ENCODE measurements at regions not wholly inside any gene's neighbourhood (a gene's known extent, or its start where the extent isn't known, plus 50 kb on each side); places are given as distances from the start of the nearest gene placed in this dataset.

DNA sequence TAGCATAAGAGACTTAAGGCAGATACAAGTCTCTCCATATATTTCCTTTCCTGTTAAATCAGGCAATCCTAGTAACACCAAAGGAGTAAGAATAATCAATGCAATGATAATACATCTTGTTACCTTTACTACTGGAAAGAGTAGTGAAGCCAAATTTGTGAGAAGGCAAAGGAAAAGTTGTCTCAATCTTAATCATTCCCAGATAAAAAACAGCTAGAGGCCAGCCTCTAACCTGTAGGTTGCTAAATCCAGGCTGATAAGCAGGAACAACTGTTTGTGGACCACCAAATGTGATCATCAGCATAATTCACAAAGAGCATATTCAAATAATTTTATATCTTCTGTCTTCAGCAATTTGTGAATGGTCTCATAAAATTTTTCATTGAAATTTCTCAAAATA lies 189.2 kb upstream of the ADGRB3 start:
- DNase-seq (ENCODE audit: extremely low read depth in 1 of 4, low spot score in 3 of 4), result no peak
- TF ChIP-seq LARP7 (IDR thresholded peaks at IDR 0.05) (no peak), ZNF551 (CRISPR knock-in tag; IDR thresholded peaks at IDR 0.05) (no peak), HDAC3 (IDR thresholded peaks at IDR 0.05; ENCODE audit: borderline replicate concordance, partially characterized antibody) (no peak), NEUROD1 (IDR thresholded peaks at IDR 0.05; ENCODE audit: borderline replicate concordance, low read depth, low read length, partially characterized antibody) (no peak), MECOM (CRISPR knock-in tag; IDR thresholded peaks at IDR 0.05) (no peak), ZNF311 (CRISPR knock-in tag; IDR thresholded peaks at IDR 0.05) (no peak), BRD4 (IDR thresholded peaks at IDR 0.05) (no peak), NBN (IDR thresholded peaks at IDR 0.05; ENCODE audit: low read depth) (no peak), EZH2 (IDR thresholded peaks at IDR 0.05; ENCODE audit: borderline replicate concordance, low read depth, low read length) (no peak), TAF1 (IDR thresholded peaks at IDR 0.05; ENCODE audit: control insufficient read depth, extremely low read depth, insufficient read depth, low read length, severe bottlenecking) (no peak), ZKSCAN8 (CRISPR knock-in tag; IDR thresholded peaks at IDR 0.05) (no peak)
- TF ChIP-seq, protein P1, sequence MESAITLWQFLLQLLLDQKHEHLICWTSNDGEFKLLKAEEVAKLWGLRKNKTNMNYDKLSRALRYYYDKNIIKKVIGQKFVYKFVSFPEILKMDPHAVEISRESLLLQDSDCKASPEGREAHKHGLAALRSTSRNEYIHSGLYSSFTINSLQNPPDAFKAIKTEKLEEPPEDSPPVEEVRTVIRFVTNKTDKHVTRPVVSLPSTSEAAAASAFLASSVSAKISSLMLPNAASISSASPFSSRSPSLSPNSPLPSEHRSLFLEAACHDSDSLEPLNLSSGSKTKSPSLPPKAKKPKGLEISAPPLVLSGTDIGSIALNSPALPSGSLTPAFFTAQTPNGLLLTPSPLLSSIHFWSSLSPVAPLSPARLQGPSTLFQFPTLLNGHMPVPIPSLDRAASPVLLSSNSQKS (CRISPR knock-in tag; IDR thresholded peaks at IDR 0.05), result no peak
- TF ChIP-seq, protein P2, sequence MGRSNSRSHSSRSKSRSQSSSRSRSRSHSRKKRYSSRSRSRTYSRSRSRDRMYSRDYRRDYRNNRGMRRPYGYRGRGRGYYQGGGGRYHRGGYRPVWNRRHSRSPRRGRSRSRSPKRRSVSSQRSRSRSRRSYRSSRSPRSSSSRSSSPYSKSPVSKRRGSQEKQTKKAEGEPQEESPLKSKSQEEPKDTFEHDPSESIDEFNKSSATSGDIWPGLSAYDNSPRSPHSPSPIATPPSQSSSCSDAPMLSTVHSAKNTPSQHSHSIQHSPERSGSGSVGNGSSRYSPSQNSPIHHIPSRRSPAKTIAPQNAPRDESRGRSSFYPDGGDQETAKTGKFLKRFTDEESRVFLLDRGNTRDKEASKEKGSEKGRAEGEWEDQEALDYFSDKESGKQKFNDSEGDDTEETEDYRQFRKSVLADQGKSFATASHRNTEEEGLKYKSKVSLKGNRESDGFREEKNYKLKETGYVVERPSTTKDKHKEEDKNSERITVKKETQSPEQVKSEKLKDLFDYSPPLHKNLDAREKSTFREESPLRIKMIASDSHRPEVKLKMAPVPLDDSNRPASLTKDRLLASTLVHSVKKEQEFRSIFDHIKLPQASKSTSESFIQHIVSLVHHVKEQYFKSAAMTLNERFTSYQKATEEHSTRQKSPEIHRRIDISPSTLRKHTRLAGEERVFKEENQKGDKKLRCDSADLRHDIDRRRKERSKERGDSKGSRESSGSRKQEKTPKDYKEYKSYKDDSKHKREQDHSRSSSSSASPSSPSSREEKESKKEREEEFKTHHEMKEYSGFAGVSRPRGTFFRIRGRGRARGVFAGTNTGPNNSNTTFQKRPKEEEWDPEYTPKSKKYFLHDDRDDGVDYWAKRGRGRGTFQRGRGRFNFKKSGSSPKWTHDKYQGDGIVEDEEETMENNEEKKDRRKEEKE (IDR thresholded peaks at IDR 0.05; ENCODE audit: borderline replicate concordance in 1 of 2, control insufficient read depth in 1 of 2, low read depth in 2 of 2, low read length in 1 of 2), result no peak
- TF ChIP-seq, protein P3, sequence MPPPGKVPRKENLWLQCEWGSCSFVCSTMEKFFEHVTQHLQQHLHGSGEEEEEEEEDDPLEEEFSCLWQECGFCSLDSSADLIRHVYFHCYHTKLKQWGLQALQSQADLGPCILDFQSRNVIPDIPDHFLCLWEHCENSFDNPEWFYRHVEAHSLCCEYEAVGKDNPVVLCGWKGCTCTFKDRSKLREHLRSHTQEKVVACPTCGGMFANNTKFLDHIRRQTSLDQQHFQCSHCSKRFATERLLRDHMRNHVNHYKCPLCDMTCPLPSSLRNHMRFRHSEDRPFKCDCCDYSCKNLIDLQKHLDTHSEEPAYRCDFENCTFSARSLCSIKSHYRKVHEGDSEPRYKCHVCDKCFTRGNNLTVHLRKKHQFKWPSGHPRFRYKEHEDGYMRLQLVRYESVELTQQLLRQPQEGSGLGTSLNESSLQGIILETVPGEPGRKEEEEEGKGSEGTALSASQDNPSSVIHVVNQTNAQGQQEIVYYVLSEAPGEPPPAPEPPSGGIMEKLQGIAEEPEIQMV (tag; conservative IDR thresholded peaks at IDR 0.05; ENCODE audit: low read depth), result no peak
- in situ Hi-C loops (cut with MboI) (no loop called here), intact Hi-C loops (cut with micrococcal nuclease) (no loop called here)
- Histone ChIP-seq H3K4me2 (ENCODE audit: insufficient read depth, low read length) (no peak overlapping the region), H3K9me1 (ENCODE audit: control insufficient read depth, insufficient read depth, low read length) (no peaks in the 10 kb centered on the region), H3K79me2 (ENCODE audit: control insufficient read depth, insufficient read depth, low read length) (no peaks in the 10 kb centered on the region), H3K27me3 (ENCODE audit: control insufficient read depth in 2 of 2, insufficient read depth in 2 of 2, low read length in 2 of 2) (no peaks in the 10 kb centered on the region), H3K9ac (ENCODE audit: insufficient read depth in 1 of 2, low read depth in 2 of 2, low read length in 2 of 2) (no peak overlapping the region), H3K4me1 (replicated peaks in 1 of 2; ENCODE audit: control insufficient read depth in 2 of 2, insufficient read depth in 2 of 2, low read length in 2 of 2) (no peaks in the 10 kb centered on the region), H3K4me3 (no peak overlapping the region), H2AFZ (ENCODE audit: low read depth, low read length) (no peak overlapping the region), H4K20me1 (replicated peaks; ENCODE audit: control insufficient read depth, insufficient read depth, low read length) (no peaks in the 10 kb centered on the region), H3K9me3 (replicated peaks; ENCODE audit: control insufficient read depth, insufficient read depth, low read depth, low read length) (no peaks in the 10 kb centered on the region), H3K36me3 (ENCODE audit: control insufficient read depth, insufficient read depth, low read length) (no peaks in the 10 kb centered on the region), H3K27ac (ENCODE audit: extremely low read depth, low read depth, low read length) (no peak overlapping the region)
- ATAC-seq, result no peak
- ChIA-PET CTCF (ENCODE audit: low intra/inter-chr PET ratio) (no interaction called here), POLR2A (no interaction called here)
- FAIRE-seq, result no peak
- no TSS peak for BruUV-seq (replicated peaks)

Data from K562 (cell line).